Suprapubic skin (tissue), 4 donors: ENCODE measurements at regions not wholly inside any gene's neighbourhood (a gene's known extent, or its start where the extent isn't known, plus 50 kb on each side); places are given as distances from the start of the nearest gene placed in this dataset.

Experiments
- DNase-seq, 2 donors: peaks; one replicate each; pipeline ENCODE4 v3.0.0-alpha.2; 2019; ENCODE audit warnings: low spot score in 2 of 2
- H3K27ac ChIP-seq: fragments of 200-600 bp; sonication (generic); one replicate; pipeline ENCODE4 v1.5.1; 2019
- H3K27me3 ChIP-seq: fragments of 200-600 bp; sonication (generic); one replicate; pipeline ENCODE4 v1.5.1; 2019
- H3K36me3 ChIP-seq: fragments of 200-600 bp; sonication (generic); one replicate; pipeline ENCODE4 v1.5.1; 2019
- H3K4me1 ChIP-seq: fragments of 200-600 bp; sonication (generic); one replicate; pipeline ENCODE4 v1.5.1; 2019
- H3K4me3 ChIP-seq: fragments of 200-600 bp; sonication (generic); one replicate; pipeline ENCODE4 v1.5.1; 2019; ENCODE audit warnings: mild to moderate bottlenecking
- H3K9me3 ChIP-seq: fragments of 200-600 bp; sonication (generic); one replicate; pipeline ENCODE4 v1.5.1; 2019
- EP300 ChIP-seq: sonication (generic); formaldehyde crosslinking; IDR thresholded peaks from one replicate; pipeline ENCODE4 v1.6.1; 2017; ENCODE audit warnings: antibody characterized with exemption
- POLR2A ChIP-seq, 2 donors: fragments of 450-650 bp; IDR thresholded peaks; one replicate each; pipeline ENCODE4 v1.6.1; 2017; ENCODE audit warnings: antibody characterized with exemption in 2 of 2, mild to moderate bottlenecking in 2 of 2, moderate library complexity in 2 of 2
- POLR2AphosphoS5 ChIP-seq, 3 donors: sonication (generic); formaldehyde crosslinking; IDR thresholded peaks; one replicate each; pipeline ENCODE4 v1.6.1; 2017; ENCODE audit warnings: antibody characterized with exemption in 3 of 3
- WGBS: methylation state at CpG from one replicate; pipeline ENCODE4 v1.1.5; 2018; 5-methylcytosine and 5-hydroxymethylcytosine counted together
- TF ChIP-seq, protein P1 (sequence below), 2 donors: fragments of 200-600 bp in 1 of 2; fragments of 450-650 bp in 1 of 2; sonication (generic) in 1 of 2; IDR thresholded peaks; one replicate each; pipeline ENCODE4 v1.5.1; 2016 to 2019; ENCODE audit warnings: antibody characterized with exemption in 2 of 2, mild to moderate bottlenecking in 1 of 2, moderate library complexity in 1 of 2

DNA sequence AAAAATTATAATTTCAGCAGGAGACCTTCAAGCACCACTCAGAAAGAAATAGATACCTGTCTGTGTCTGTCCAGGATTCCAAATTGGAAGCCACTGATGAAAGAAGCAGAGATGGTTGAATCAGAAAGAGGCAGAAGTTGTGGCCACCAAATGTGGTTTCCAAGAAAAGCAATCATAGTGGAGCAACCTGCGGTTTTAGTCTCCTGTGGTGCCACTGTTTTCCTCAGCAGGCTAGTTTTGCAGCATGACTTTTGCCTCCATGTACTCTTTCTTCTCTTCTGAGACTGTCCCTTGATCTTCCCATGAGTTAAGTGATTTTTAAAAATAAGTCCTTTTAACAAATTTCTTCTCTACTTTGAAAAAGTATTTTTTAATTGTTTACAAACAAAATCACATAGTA is 535.8 kb downstream of the CYLC2 start:
- WGBS: 56% methylated on average over 1 of the region's 1 CpG
- Histone ChIP-seq H3K9me3 (no peaks in the 10 kb centered on the region), H3K4me3 (no peak overlapping the region), H3K27ac (no peak overlapping the region), H3K27me3 (no peaks in the 10 kb centered on the region), H3K4me1 (no peaks in the 10 kb centered on the region), H3K36me3 (no peaks in the 10 kb centered on the region)
- no peak for DNase-seq
- TF ChIP-seq POLR2A (IDR thresholded peaks at IDR 0.05) (no peak), EP300 (no peak)
- TF ChIP-seq, protein P1, sequence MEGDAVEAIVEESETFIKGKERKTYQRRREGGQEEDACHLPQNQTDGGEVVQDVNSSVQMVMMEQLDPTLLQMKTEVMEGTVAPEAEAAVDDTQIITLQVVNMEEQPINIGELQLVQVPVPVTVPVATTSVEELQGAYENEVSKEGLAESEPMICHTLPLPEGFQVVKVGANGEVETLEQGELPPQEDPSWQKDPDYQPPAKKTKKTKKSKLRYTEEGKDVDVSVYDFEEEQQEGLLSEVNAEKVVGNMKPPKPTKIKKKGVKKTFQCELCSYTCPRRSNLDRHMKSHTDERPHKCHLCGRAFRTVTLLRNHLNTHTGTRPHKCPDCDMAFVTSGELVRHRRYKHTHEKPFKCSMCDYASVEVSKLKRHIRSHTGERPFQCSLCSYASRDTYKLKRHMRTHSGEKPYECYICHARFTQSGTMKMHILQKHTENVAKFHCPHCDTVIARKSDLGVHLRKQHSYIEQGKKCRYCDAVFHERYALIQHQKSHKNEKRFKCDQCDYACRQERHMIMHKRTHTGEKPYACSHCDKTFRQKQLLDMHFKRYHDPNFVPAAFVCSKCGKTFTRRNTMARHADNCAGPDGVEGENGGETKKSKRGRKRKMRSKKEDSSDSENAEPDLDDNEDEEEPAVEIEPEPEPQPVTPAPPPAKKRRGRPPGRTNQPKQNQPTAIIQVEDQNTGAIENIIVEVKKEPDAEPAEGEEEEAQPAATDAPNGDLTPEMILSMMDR (IDR thresholded peaks at IDR 0.05): no peak

DNA sequence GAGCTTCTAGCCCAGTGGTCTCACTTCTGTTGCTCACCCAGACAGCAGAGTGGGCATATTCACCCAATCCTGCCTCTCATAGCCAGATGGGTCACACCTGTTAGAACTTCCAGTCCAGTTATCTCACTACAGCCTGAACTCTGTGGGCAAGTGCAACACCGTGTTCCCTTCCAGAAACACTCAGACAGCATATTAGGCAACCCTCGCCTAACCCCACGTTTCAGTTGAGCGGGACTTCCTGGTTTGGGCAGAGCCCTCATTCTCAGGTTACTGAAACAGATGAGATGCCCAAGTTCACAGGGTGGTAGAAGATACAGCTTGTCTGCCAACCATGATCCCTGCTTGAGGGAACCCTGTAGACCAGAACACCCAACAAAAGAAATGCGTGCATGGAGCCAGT is 538.2 kb downstream of the CYLC2 start:
- DNase-seq: no peak
- H3K4me1 ChIP-seq: no peaks in the 10 kb centered on the region
- no peaks in the 10 kb centered on the region for H3K9me3 ChIP-seq
- TF ChIP-seq EP300 (no peak), POLR2AphosphoS5 (IDR thresholded peaks at IDR 0.05) (no peak), POLR2A (IDR thresholded peaks at IDR 0.05) (no peak)
- TF ChIP-seq, protein P1 (IDR thresholded peaks at IDR 0.05): no peak
- no peak overlapping the region for H3K27ac ChIP-seq
- H3K4me3 ChIP-seq: no peak overlapping the region
- 86% methylated on average over 1 of the region's 5 CpGs for WGBS
- H3K27me3 ChIP-seq: no peaks in the 10 kb centered on the region
- H3K36me3 ChIP-seq: no peaks in the 10 kb centered on the region

DNA sequence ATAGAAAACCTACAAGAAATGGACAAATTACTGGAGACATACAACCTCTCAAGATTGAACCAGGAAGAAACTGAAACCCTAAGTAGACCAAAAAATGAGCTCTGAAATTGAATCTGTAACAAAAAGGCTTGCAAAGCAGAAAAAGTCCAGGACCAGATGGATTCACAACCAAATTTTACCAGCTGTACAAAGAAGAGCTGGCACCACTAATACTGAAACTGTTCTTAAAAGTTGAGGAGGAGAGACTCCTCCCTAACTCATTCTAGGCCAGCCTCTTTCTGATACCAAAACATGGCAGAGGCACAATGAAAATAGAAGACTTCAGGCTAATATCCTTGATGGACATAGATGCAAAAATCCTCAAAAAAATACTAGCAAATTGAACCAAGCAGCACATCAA is 542.3 kb downstream of the CYLC2 start:
- H3K4me3 ChIP-seq: no peak overlapping the region
- H3K9me3 ChIP-seq: no peaks in the 10 kb centered on the region
- DNase-seq: no peak
- H3K27ac ChIP-seq: no peak overlapping the region
- H3K27me3 ChIP-seq: no peaks in the 10 kb centered on the region
- no peak for TF ChIP-seq POLR2AphosphoS5 (IDR thresholded peaks at IDR 0.05)
- TF ChIP-seq, protein P1 (IDR thresholded peaks at IDR 0.05): no peak
- H3K36me3 ChIP-seq: no peaks in the 10 kb centered on the region
- H3K4me1 ChIP-seq: no peaks in the 10 kb centered on the region

DNA sequence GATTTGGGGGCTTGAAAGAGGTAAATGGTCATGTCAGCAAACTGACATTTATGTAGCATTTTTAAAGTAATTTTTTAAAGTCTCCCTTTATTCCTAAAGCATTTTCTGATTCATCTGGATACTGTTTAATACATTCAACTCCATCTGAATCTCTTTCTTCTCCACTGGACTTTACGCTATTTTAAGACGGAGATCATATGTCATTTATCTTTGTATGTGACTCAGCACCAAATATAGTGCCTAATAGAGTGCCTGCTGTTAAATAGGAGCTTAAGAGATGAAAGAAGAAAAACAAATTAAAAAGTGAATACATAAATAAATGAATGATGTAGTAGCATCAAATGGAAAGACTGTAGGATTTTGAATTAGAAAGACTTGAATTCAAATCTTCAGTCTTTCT is 548.8 kb upstream of the SMC2 start:
- 71% methylated on average over 2 of the region's 2 CpGs for WGBS
- Histone ChIP-seq H3K27me3 (no peaks in the 10 kb centered on the region), H3K27ac (no peak overlapping the region), H3K4me1 (no peaks in the 10 kb centered on the region), H3K4me3 (no peak overlapping the region), H3K9me3 (no peaks in the 10 kb centered on the region), H3K36me3 (no peaks in the 10 kb centered on the region)
- no peak for DNase-seq
- TF ChIP-seq, protein P1 (IDR thresholded peaks at IDR 0.05): no peak
- no peak for TF ChIP-seq EP300
- TF ChIP-seq POLR2AphosphoS5 (IDR thresholded peaks at IDR 0.05): no peak
- TF ChIP-seq POLR2A (IDR thresholded peaks at IDR 0.05): no peak

DNA sequence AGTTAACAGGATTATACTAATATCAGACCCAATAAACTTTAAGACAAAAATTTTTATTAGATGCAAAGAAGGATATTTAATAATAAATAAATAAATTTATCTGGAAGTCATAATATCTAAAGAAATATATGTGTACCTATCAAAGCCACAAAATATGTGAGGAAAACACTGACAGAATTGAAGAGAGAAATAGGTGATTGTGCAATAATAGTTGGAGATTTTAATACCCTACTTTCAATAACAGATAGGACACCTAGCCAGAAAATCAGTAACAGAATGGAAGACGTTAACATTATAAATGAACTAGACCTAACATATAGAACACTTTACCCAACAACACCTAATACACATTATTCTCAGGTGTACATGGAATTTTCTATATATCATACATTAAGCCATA is 541.4 kb upstream of the SMC2 start:
- no peak for DNase-seq
- Histone ChIP-seq H3K36me3 (no peaks in the 10 kb centered on the region), H3K27me3 (no peaks in the 10 kb centered on the region), H3K27ac (no peak overlapping the region), H3K4me1 (no peaks in the 10 kb centered on the region), H3K4me3 (no peak overlapping the region), H3K9me3 (no peaks in the 10 kb centered on the region)
- 84% methylated on average over 1 of the region's 1 CpG for WGBS
- TF ChIP-seq POLR2AphosphoS5 (IDR thresholded peaks at IDR 0.05) (no peak), EP300 (no peak), POLR2A (IDR thresholded peaks at IDR 0.05) (no peak)
- TF ChIP-seq, protein P1 (IDR thresholded peaks at IDR 0.05): no peak
